ENCODE measurements at regions not wholly inside any gene's neighbourhood (a gene's known extent, or its start where the extent isn't known, plus 50 kb on each side); places are given as distances from the start of the nearest gene placed in this dataset.
"Not testable (repeated sequence)": the region's sequence is repeated elsewhere in the genome, so short reads cannot be mapped to it uniquely, and the experiment has no call there.

- Histone ChIP-seq H3K9me3 (ENCODE audit: control insufficient read depth, low read depth, low read length) (peaks cover 31% of the 10 kb centered on the region), H3K36me3 (ENCODE audit: control insufficient read depth, low read depth, low read length) (no peaks in the 10 kb centered on the region), H3K27me3 (ENCODE audit: control insufficient read depth, insufficient read depth, low read length) (no peaks in the 10 kb centered on the region), H3K27ac (ENCODE audit: low read length) (no peak overlapping the region), H3K4me3 (ENCODE audit: low read length) (no peak overlapping the region), H3K4me1 (ENCODE audit: control insufficient read depth, low read depth, low read length) (no peaks in the 10 kb centered on the region), H3K9ac (ENCODE audit: low read length) (no peak overlapping the region)
Observed at GRCh38 chr14:105581551-105582341, 55.4 kb downstream of the TMEM121 start.

- Histone ChIP-seq H3K4me3 (ENCODE audit: low read length) (no peak overlapping the region), H3K36me3 (ENCODE audit: control insufficient read depth, low read depth, low read length) (no peaks in the 10 kb centered on the region), H3K9ac (ENCODE audit: low read length) (no peak overlapping the region), H3K9me3 (ENCODE audit: control insufficient read depth, low read depth, low read length) (peaks cover 23% of the 10 kb centered on the region), H3K27me3 (ENCODE audit: control insufficient read depth, insufficient read depth, low read length) (no peaks in the 10 kb centered on the region), H3K27ac (ENCODE audit: low read length) (no peak overlapping the region), H3K4me1 (ENCODE audit: control insufficient read depth, low read depth, low read length) (no peaks in the 10 kb centered on the region)
Observed at GRCh38 chr14:105582639-105583038, 56.3 kb downstream of the TMEM121 start.

GRCh38 chr14:105583914-105584313, 57.5 kb downstream of the TMEM121 start:
- H3K4me3 ChIP-seq (ENCODE audit: low read length); H3K36me3 ChIP-seq (ENCODE audit: control insufficient read depth, low read depth, low read length); H3K4me1 ChIP-seq (ENCODE audit: control insufficient read depth, low read depth, low read length); H3K9ac ChIP-seq (ENCODE audit: low read length); H3K27me3 ChIP-seq (ENCODE audit: control insufficient read depth, insufficient read depth, low read length); H3K27ac ChIP-seq (ENCODE audit: low read length): not testable (repeated sequence)
- peaks cover 16% of the 10 kb centered on the region for H3K9me3 ChIP-seq (ENCODE audit: control insufficient read depth, low read depth, low read length)

GRCh38 chr14:105585290-105585689, 58.9 kb downstream of the TMEM121 start:
- not testable (repeated sequence) for H3K9ac ChIP-seq (ENCODE audit: low read length); H3K4me3 ChIP-seq (ENCODE audit: low read length); H3K27me3 ChIP-seq (ENCODE audit: control insufficient read depth, insufficient read depth, low read length); H3K36me3 ChIP-seq (ENCODE audit: control insufficient read depth, low read depth, low read length); H3K4me1 ChIP-seq (ENCODE audit: control insufficient read depth, low read depth, low read length); H3K27ac ChIP-seq (ENCODE audit: low read length)
- H3K9me3 ChIP-seq (ENCODE audit: control insufficient read depth, low read depth, low read length) = peaks cover 23% of the 10 kb centered on the region

- H3K4me3 ChIP-seq (ENCODE audit: low read length); H3K36me3 ChIP-seq (ENCODE audit: control insufficient read depth, low read depth, low read length); H3K27ac ChIP-seq (ENCODE audit: low read length); H3K27me3 ChIP-seq (ENCODE audit: control insufficient read depth, insufficient read depth, low read length); H3K4me1 ChIP-seq (ENCODE audit: control insufficient read depth, low read depth, low read length); H3K9ac ChIP-seq (ENCODE audit: low read length): not testable (repeated sequence)
- peaks cover 20% of the 10 kb centered on the region for H3K9me3 ChIP-seq (ENCODE audit: control insufficient read depth, low read depth, low read length)
Observed at GRCh38 chr14:105585722-105586121, 59.3 kb downstream of the TMEM121 start.

GRCh38 chr14:105586144-105586872, 59.9 kb downstream of the TMEM121 start:
- H3K9me3 ChIP-seq (ENCODE audit: control insufficient read depth, low read depth, low read length) = peaks cover 17% of the 10 kb centered on the region
- H3K36me3 ChIP-seq (ENCODE audit: control insufficient read depth, low read depth, low read length); H3K27me3 ChIP-seq (ENCODE audit: control insufficient read depth, insufficient read depth, low read length); H3K9ac ChIP-seq (ENCODE audit: low read length); H3K4me3 ChIP-seq (ENCODE audit: low read length); H3K27ac ChIP-seq (ENCODE audit: low read length); H3K4me1 ChIP-seq (ENCODE audit: control insufficient read depth, low read depth, low read length): not testable (repeated sequence)

- H3K4me3 ChIP-seq (ENCODE audit: low read length); H3K9ac ChIP-seq (ENCODE audit: low read length); H3K27ac ChIP-seq (ENCODE audit: low read length); H3K4me1 ChIP-seq (ENCODE audit: control insufficient read depth, low read depth, low read length); H3K27me3 ChIP-seq (ENCODE audit: control insufficient read depth, insufficient read depth, low read length); H3K36me3 ChIP-seq (ENCODE audit: control insufficient read depth, low read depth, low read length): not testable (repeated sequence)
- peaks cover 14% of the 10 kb centered on the region for H3K9me3 ChIP-seq (ENCODE audit: control insufficient read depth, low read depth, low read length)
Observed at GRCh38 chr14:105587034-105587433, 60.7 kb downstream of the TMEM121 start.

GRCh38 chr14:105587482-105588235, 61.3 kb downstream of the TMEM121 start:
- H3K4me3 ChIP-seq (ENCODE audit: low read length); H3K27me3 ChIP-seq (ENCODE audit: control insufficient read depth, insufficient read depth, low read length); H3K27ac ChIP-seq (ENCODE audit: low read length); H3K9ac ChIP-seq (ENCODE audit: low read length); H3K36me3 ChIP-seq (ENCODE audit: control insufficient read depth, low read depth, low read length); H3K4me1 ChIP-seq (ENCODE audit: control insufficient read depth, low read depth, low read length): not testable (repeated sequence)
- peaks cover 12% of the 10 kb centered on the region for H3K9me3 ChIP-seq (ENCODE audit: control insufficient read depth, low read depth, low read length)

GRCh38 chr14:105588236-105588860, 62.0 kb downstream of the TMEM121 start:
- Histone ChIP-seq H3K9ac (ENCODE audit: low read length) (no peak overlapping the region), H3K9me3 (ENCODE audit: control insufficient read depth, low read depth, low read length) (peaks cover 9% of the 10 kb centered on the region), H3K27me3 (ENCODE audit: control insufficient read depth, insufficient read depth, low read length) (no peaks in the 10 kb centered on the region), H3K4me3 (ENCODE audit: low read length) (no peak overlapping the region), H3K36me3 (ENCODE audit: control insufficient read depth, low read depth, low read length) (no peaks in the 10 kb centered on the region), H3K4me1 (ENCODE audit: control insufficient read depth, low read depth, low read length) (no peaks in the 10 kb centered on the region), H3K27ac (ENCODE audit: low read length) (no peak overlapping the region)

GRCh38 chr14:105589161-105589925, 63.0 kb downstream of the TMEM121 start:
- Histone ChIP-seq H3K9ac (ENCODE audit: low read length) (no peak overlapping the region), H3K27me3 (ENCODE audit: control insufficient read depth, insufficient read depth, low read length) (no peaks in the 10 kb centered on the region), H3K4me1 (ENCODE audit: control insufficient read depth, low read depth, low read length) (no peaks in the 10 kb centered on the region), H3K9me3 (ENCODE audit: control insufficient read depth, low read depth, low read length) (peaks cover 9% of the 10 kb centered on the region), H3K4me3 (ENCODE audit: low read length) (no peak overlapping the region), H3K27ac (ENCODE audit: low read length) (no peak overlapping the region), H3K36me3 (ENCODE audit: control insufficient read depth, low read depth, low read length) (no peaks in the 10 kb centered on the region)

- H3K36me3 ChIP-seq (ENCODE audit: control insufficient read depth, low read depth, low read length); H3K4me3 ChIP-seq (ENCODE audit: low read length); H3K9me3 ChIP-seq (ENCODE audit: control insufficient read depth, low read depth, low read length); H3K4me1 ChIP-seq (ENCODE audit: control insufficient read depth, low read depth, low read length); H3K9ac ChIP-seq (ENCODE audit: low read length); H3K27ac ChIP-seq (ENCODE audit: low read length); H3K27me3 ChIP-seq (ENCODE audit: control insufficient read depth, insufficient read depth, low read length): not testable (repeated sequence)
Observed at GRCh38 chr14:105589926-105590185, 63.5 kb downstream of the TMEM121 start.
